GM12878 (cell line): ENCODE measurements at regions not wholly inside any gene's neighbourhood (a gene's known extent, or its start where the extent isn't known, plus 50 kb on each side); places are given as distances from the start of the nearest gene placed in this dataset.

Source experiments
- ATAC-seq: fragments of 200-7000 bp; cut with Tn5 transposase; 3 replicates; pipeline ENCODE4 v1.9.1; 2020; ENCODE audit warnings: mild to moderate bottlenecking, moderate library complexity
- BruUV-seq: library from RNA; stranded (reverse); fragments of 400-500 nt; replicated peaks from 2 replicates; lab custom pipeline; 2021; lab: Mats Ljungman, UMichigan
- CTCF ChIA-PET: fragments of 300-600 bp; sonication (Branson Sonifier 250); formaldehyde crosslinking; extraction: SDS; loops from one replicate; lab custom pipeline; 2021; ENCODE audit warnings: inconsistent platforms; lab: Yijun Ruan, JAX
- POLR2A ChIA-PET: fragments of 350-600 bp; formaldehyde crosslinking; extraction: SDS; loops from one replicate; lab custom pipeline; 2021; ENCODE audit warnings: inconsistent platforms; lab: Charles Lee
- RAD21 ChIA-PET: fragments of 300-600 bp; sonication (Branson Sonifier 250); formaldehyde crosslinking; loops from one replicate; lab custom pipeline; 2023; ENCODE audit warnings: antibody characterized with exemption; ENCODE audit not compliant: unreplicated experiment; lab: Charles Lee
- SMC1A ChIA-PET: fragments of 300-600 bp; sonication (Branson Sonifier 250); formaldehyde crosslinking; loops from one replicate; lab custom pipeline; 2023; ENCODE audit not compliant: unreplicated experiment, uncharacterized antibody; lab: Charles Lee
- DNase-seq: peaks from one replicate; pipeline ENCODE4 v3.0.0-alpha.2; 2011; ENCODE audit warnings: low read depth, low spot score
- FAIRE-seq: peaks from 3 replicates; lab custom pipeline; 2011; peaks lifted over from hg19 to GRCh38; lab: Jason Lieb, UNC
- H2AFZ ChIP-seq: 2 replicates; pipeline ENCODE4 v1.6.0; 2011; ENCODE audit warnings: low read depth, low read length, control low read depth; ENCODE audit not compliant: control insufficient read depth
- H3K27ac ChIP-seq: 2 replicates; pipeline ENCODE4 v1.5.1; 2011; ENCODE audit warnings: control low read depth; ENCODE audit not compliant: control insufficient read depth, insufficient read depth
- H3K27me3 ChIP-seq, 2 experiments: replicated peaks in 1 of 2; 2 replicates each; pipeline versions ENCODE4 v1.6.0 to v1.6.1; 2011; ENCODE audit warnings: low read length in 1 of 2; ENCODE audit not compliant: control insufficient read depth in 2 of 2, insufficient read depth in 2 of 2
- H3K36me3 ChIP-seq, 2 experiments: 2 replicates each; pipeline ENCODE4 v1.5.1; 2011; ENCODE audit warnings: low read length in 1 of 2; ENCODE audit not compliant: control insufficient read depth in 2 of 2, insufficient read depth in 2 of 2
- H3K4me1 ChIP-seq: 2 replicates; pipeline ENCODE4 v1.6.1; 2011; ENCODE audit warnings: mild to moderate bottlenecking, low read length, moderate library complexity, mixed read lengths; ENCODE audit not compliant: control insufficient read depth, insufficient read depth
- H3K4me2 ChIP-seq: 2 replicates; pipeline ENCODE4 v1.6.0; 2011; ENCODE audit warnings: control low read depth; ENCODE audit not compliant: control insufficient read depth, insufficient read depth
- H3K4me3 ChIP-seq: fragments of 200-600 bp; sonication (generic); 2 replicates; pipeline ENCODE4 v1.5.1; 2016
- H3K79me2 ChIP-seq: 2 replicates; pipeline ENCODE4 v1.6.0; 2011; ENCODE audit warnings: low read length; ENCODE audit not compliant: control insufficient read depth, insufficient read depth
- H3K9ac ChIP-seq: 2 replicates; pipeline ENCODE4 v1.8.0; 2011; ENCODE audit warnings: low read length, control low read depth, mixed read lengths; ENCODE audit not compliant: control insufficient read depth, insufficient read depth
- H3K9me3 ChIP-seq: replicated peaks from 3 replicates; pipeline ENCODE4 v1.5.1; 2011; ENCODE audit warnings: mild to moderate bottlenecking, low read length; ENCODE audit not compliant: control insufficient read depth, insufficient read depth
- H4K20me1 ChIP-seq: 2 replicates; pipeline ENCODE4 v1.6.0; 2011; ENCODE audit not compliant: control insufficient read depth, insufficient read depth
- IKZF1 ChIP-seq: fragments of 450-650 bp; conservative IDR thresholded peaks from 2 replicates; pipeline ENCODE4 v1.6.1; 2017; ENCODE audit warnings: antibody characterized with exemption, mild to moderate bottlenecking
- NR2C1 ChIP-seq: fragments of 450-650 bp; IDR thresholded peaks from 2 replicates; pipeline ENCODE4 v1.6.1; 2017; ENCODE audit warnings: antibody characterized with exemption, mild to moderate bottlenecking, moderate library complexity
- NR2C2 ChIP-seq: IDR thresholded peaks from 2 replicates; pipeline ENCODE4 v1.6.1; 2011; ENCODE audit warnings: borderline replicate concordance, low read depth; ENCODE audit not compliant: control insufficient read depth, insufficient read length
- SIX5 ChIP-seq: IDR thresholded peaks from 2 replicates; pipeline ENCODE4 v1.6.1; 2011; ENCODE audit warnings: mild to moderate bottlenecking, low read depth, low read length, moderate library complexity; ENCODE audit not compliant: severe bottlenecking
- SMAD1 ChIP-seq: fragments of 450-650 bp; IDR thresholded peaks from 2 replicates; pipeline ENCODE4 v1.6.1; 2018; ENCODE audit warnings: mild to moderate bottlenecking, low read depth; ENCODE audit not compliant: partially characterized antibody
- TCF3 ChIP-seq: IDR thresholded peaks from 2 replicates; pipeline ENCODE4 v1.6.1; 2012; ENCODE audit warnings: low read depth, mild to moderate bottlenecking, low read length, borderline replicate concordance; ENCODE audit not compliant: insufficient read depth
- WGBS: methylation state at CpG from one replicate; pipeline ENCODE4 v1.1.6; 2016; ENCODE audit warnings: low lambda C conversion rate; ENCODE audit not compliant: insufficient replicate concordance, insufficient coverage; ENCODE audit errors: missing lambda C conversion rate; 5-methylcytosine and 5-hydroxymethylcytosine counted together
- in situ Hi-C: fragments of 300-500 bp; cut with MboI; formaldehyde crosslinking; loops from 9 replicates; pipeline ENCODE4 v1.14.3; 2018; ENCODE audit warnings: mixed read lengths
- intact Hi-C: fragments of 100-400 bp; cut with micrococcal nuclease; formaldehyde crosslinking; loops from one replicate; pipeline ENCODE4 v1.14.2; 2022; ENCODE audit not compliant: unreplicated experiment
- TF ChIP-seq, protein P1 (sequence below): fragments of 450-650 bp; formaldehyde crosslinking; IDR thresholded peaks from 2 replicates; pipeline ENCODE4 v1.5.0; 2022; ENCODE audit warnings: mild to moderate bottlenecking, missing genetic modification characterization
- TF ChIP-seq, protein P2 (sequence below): IDR thresholded peaks from 2 replicates; pipeline ENCODE4 v1.6.1; 2012; ENCODE audit warnings: low read depth, low read length, improper control_type of control experiment

DNA sequence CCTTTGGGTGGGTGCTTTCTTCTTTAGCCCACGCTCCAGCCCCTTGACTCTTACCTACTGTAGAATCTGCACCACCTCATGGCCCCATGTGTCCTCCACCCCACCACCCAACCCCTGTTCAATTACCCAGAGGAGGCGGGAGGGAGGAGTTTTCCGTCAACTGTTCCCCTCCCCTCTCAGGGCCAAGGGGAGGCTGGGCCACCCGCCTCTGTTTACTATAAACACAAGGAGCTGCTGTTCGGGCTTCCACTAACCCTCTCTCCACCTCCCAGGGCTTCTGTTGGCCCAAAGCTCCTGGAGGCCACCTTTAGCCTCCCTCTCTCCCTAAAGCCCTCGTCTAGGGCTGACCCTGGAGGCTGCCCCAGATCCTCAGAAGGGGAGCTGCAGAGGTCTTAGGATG, 59.2 kb downstream of the FOXI1 start:
- ChIA-PET RAD21 (no interaction called here), CTCF (interaction anchor here (4.7 kb wide), 1 partner anchor 18 kb away, joined by 29 read pairs; no protein-coding TSS in a partner anchor), SMC1A (no interaction called here), POLR2A (no interaction called here)
- Histone ChIP-seq H3K4me1 (peaks cover 9% of the 10 kb centered on the region), H3K9ac (no peak overlapping the region), H3K9me3 (no peaks in the 10 kb centered on the region), H3K79me2 (no peaks in the 10 kb centered on the region), H2AFZ (no peak overlapping the region), H3K27me3 (peaks cover 0 to 4% of the 10 kb centered on the region in 2 experiments; a peak in 3 of 4 replicates), H3K4me2 (no peak overlapping the region), H3K36me3 (no peaks in the 10 kb centered on the region), H3K27ac (no peak overlapping the region), H3K4me3 (no peak overlapping the region), H4K20me1 (no peaks in the 10 kb centered on the region; the same call in 1 of the 2 replicates)
- DNase-seq: no peak
- TF ChIP-seq NR2C2 (no peak), SMAD1 (no peak), IKZF1 (no peak), NR2C1 (no peak), TCF3 (no peak), SIX5 (no peak)
- TF ChIP-seq, protein P1, sequence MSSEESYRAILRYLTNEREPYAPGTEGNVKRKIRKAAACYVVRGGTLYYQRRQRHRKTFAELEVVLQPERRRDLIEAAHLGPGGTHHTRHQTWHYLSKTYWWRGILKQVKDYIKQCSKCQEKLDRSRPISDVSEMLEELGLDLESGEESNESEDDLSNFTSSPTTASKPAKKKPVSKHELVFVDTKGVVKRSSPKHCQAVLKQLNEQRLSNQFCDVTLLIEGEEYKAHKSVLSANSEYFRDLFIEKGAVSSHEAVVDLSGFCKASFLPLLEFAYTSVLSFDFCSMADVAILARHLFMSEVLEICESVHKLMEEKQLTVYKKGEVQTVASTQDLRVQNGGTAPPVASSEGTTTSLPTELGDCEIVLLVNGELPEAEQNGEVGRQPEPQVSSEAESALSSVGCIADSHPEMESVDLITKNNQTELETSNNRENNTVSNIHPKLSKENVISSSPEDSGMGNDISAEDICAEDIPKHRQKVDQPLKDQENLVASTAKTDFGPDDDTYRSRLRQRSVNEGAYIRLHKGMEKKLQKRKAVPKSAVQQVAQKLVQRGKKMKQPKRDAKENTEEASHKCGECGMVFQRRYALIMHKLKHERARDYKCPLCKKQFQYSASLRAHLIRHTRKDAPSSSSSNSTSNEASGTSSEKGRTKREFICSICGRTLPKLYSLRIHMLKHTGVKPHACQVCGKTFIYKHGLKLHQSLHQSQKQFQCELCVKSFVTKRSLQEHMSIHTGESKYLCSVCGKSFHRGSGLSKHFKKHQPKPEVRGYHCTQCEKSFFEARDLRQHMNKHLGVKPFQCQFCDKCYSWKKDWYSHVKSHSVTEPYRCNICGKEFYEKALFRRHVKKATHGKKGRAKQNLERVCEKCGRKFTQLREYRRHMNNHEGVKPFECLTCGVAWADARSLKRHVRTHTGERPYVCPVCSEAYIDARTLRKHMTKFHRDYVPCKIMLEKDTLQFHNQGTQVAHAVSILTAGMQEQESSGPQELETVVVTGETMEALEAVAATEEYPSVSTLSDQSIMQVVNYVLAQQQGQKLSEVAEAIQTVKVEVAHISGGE: no peak
- TF ChIP-seq, protein P2, sequence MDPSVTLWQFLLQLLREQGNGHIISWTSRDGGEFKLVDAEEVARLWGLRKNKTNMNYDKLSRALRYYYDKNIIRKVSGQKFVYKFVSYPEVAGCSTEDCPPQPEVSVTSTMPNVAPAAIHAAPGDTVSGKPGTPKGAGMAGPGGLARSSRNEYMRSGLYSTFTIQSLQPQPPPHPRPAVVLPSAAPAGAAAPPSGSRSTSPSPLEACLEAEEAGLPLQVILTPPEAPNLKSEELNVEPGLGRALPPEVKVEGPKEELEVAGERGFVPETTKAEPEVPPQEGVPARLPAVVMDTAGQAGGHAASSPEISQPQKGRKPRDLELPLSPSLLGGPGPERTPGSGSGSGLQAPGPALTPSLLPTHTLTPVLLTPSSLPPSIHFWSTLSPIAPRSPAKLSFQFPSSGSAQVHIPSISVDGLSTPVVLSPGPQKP: no peak
- no peak for FAIRE-seq
- intact Hi-C loops (no loop called here), in situ Hi-C loops (no loop called here)
- no TSS peak for BruUV-seq
- no peak for ATAC-seq
- 39% methylated on average over 5 of the region's 6 CpGs for WGBS
